H9 (cell line): ENCODE measurements at regions not wholly inside any gene's neighbourhood (a gene's known extent, or its start where the extent isn't known, plus 50 kb on each side); places are given as distances from the start of the nearest gene placed in this dataset.
"Not testable (repeated sequence)": the region's sequence is repeated elsewhere in the genome, so short reads cannot be mapped to it uniquely, and the experiment has no call there.

Experiments used
- DNase-seq: peaks from one replicate; pipeline ENCODE4 v3.0.0-alpha.2; 2017
- H2AFZ ChIP-seq: one replicate; pipeline ENCODE4 v1.6.1; 2013; ENCODE audit warnings: mild to moderate bottlenecking, low read length, control low read depth, moderate library complexity
- H2AK5ac ChIP-seq: 2 replicates; pipeline ENCODE4 v1.6.1; 2013; ENCODE audit warnings: low read length, control low read depth, mixed read lengths; ENCODE audit not compliant: insufficient read length
- H2BK120ac ChIP-seq: one replicate; pipeline ENCODE4 v1.6.1; 2013; ENCODE audit warnings: low read depth, mild to moderate bottlenecking, low read length, control low read depth, inconsistent platforms; ENCODE audit not compliant: poor library complexity, severe bottlenecking
- H2BK12ac ChIP-seq: 2 replicates; pipeline ENCODE4 v1.6.1; 2013; ENCODE audit warnings: low read length, control low read depth, mixed read lengths, low read depth; ENCODE audit not compliant: insufficient read length
- H2BK15ac ChIP-seq: 2 replicates; pipeline ENCODE4 v1.6.1; 2013; ENCODE audit warnings: low read depth, low read length, control low read depth
- H2BK20ac ChIP-seq: one replicate; pipeline ENCODE4 v1.6.1; 2013; ENCODE audit warnings: low read depth, mild to moderate bottlenecking, low read length, control low read depth, inconsistent platforms; ENCODE audit not compliant: poor library complexity, severe bottlenecking
- H2BK5ac ChIP-seq: 2 replicates; pipeline ENCODE4 v1.6.1; 2013; ENCODE audit warnings: low read length, control low read depth, mixed read lengths; ENCODE audit not compliant: insufficient read length
- H3K14ac ChIP-seq: 2 replicates; pipeline ENCODE4 v1.6.1; 2013; ENCODE audit warnings: low read length, control low read depth; ENCODE audit not compliant: insufficient read depth
- H3K18ac ChIP-seq: 2 replicates; pipeline ENCODE4 v1.6.1; 2013; ENCODE audit warnings: low read depth, mild to moderate bottlenecking, mixed read lengths, low read length, control low read depth; ENCODE audit not compliant: insufficient read length
- H3K23ac ChIP-seq: 2 replicates; pipeline ENCODE4 v1.6.1; 2013; ENCODE audit warnings: low read length, control low read depth, mixed read lengths, low read depth; ENCODE audit not compliant: insufficient read length
- H3K23me2 ChIP-seq: 2 replicates; pipeline ENCODE4 v1.6.1; 2013; ENCODE audit warnings: low read depth, mild to moderate bottlenecking, mixed read lengths, low read length, control low read depth; ENCODE audit not compliant: insufficient read length, poor library complexity, severe bottlenecking
- H3K27ac ChIP-seq: 2 replicates; pipeline ENCODE4 v1.5.1; 2013; ENCODE audit warnings: low read length, control low read depth, mixed read lengths, low read depth; ENCODE audit not compliant: insufficient read length
- H3K27me3 ChIP-seq: 2 replicates; pipeline ENCODE4 v1.6.1; 2013; ENCODE audit warnings: low read length, control low read depth, inconsistent platforms; ENCODE audit not compliant: insufficient read depth
- H3K4ac ChIP-seq: 2 replicates; pipeline ENCODE4 v1.6.1; 2013; ENCODE audit warnings: low read depth, mild to moderate bottlenecking, control low read depth, inconsistent platforms, low read length, moderate library complexity
- H3K4me1 ChIP-seq: 2 replicates; pipeline ENCODE4 v1.6.1; 2013; ENCODE audit warnings: low read length, control low read depth, inconsistent platforms; ENCODE audit not compliant: insufficient read depth
- H3K4me2 ChIP-seq: 2 replicates; pipeline ENCODE4 v1.6.1; 2013; ENCODE audit warnings: low read length, control low read depth, mixed read lengths; ENCODE audit not compliant: insufficient read length, insufficient read depth
- H3K56ac ChIP-seq: 2 replicates; pipeline ENCODE4 v1.6.1; 2013; ENCODE audit warnings: low read depth, mild to moderate bottlenecking, mixed read lengths, low read length, control low read depth; ENCODE audit not compliant: insufficient read length
- H3K79me1 ChIP-seq: 2 replicates; pipeline ENCODE4 v1.6.1; 2013; ENCODE audit warnings: low read depth, mild to moderate bottlenecking, moderate library complexity, low read length, control low read depth, inconsistent platforms; ENCODE audit not compliant: insufficient read depth, poor library complexity, severe bottlenecking
- H3K79me2 ChIP-seq: 2 replicates; pipeline ENCODE4 v1.6.1; 2013; ENCODE audit warnings: low read length, control low read depth, inconsistent platforms; ENCODE audit not compliant: insufficient read depth
- H3K9ac ChIP-seq: 2 replicates; pipeline ENCODE4 v1.6.1; 2013; ENCODE audit warnings: low read length, control low read depth, mixed read lengths; ENCODE audit not compliant: insufficient read length; ENCODE audit errors: extremely low read depth
- H3K9me3 ChIP-seq: one replicate; pipeline ENCODE4 v1.6.1; 2013; ENCODE audit warnings: low read depth, low read length, inconsistent platforms; ENCODE audit not compliant: control insufficient read depth
- H3T11ph ChIP-seq: one replicate; pipeline ENCODE4 v1.6.1; 2013; ENCODE audit warnings: mild to moderate bottlenecking, low read length, control low read depth, inconsistent platforms
- H4K20me1 ChIP-seq: one replicate; pipeline ENCODE4 v1.6.1; 2013; ENCODE audit not compliant: control insufficient read depth, insufficient read length, insufficient read depth
- H4K5ac ChIP-seq: 2 replicates; pipeline ENCODE4 v1.6.1; 2013; ENCODE audit warnings: low read depth, mild to moderate bottlenecking, mixed read lengths, low read length, control low read depth; ENCODE audit not compliant: insufficient read length
- H4K8ac ChIP-seq: replicated peaks from 2 replicates; pipeline ENCODE4 v1.6.1; 2013; ENCODE audit warnings: low read length, control low read depth, mixed read lengths, low read depth; ENCODE audit not compliant: insufficient read length
- H4K91ac ChIP-seq: 2 replicates; pipeline ENCODE4 v1.6.1; 2013; ENCODE audit warnings: low read depth, mild to moderate bottlenecking, moderate library complexity, mixed read lengths, low read length, control low read depth; ENCODE audit not compliant: insufficient read length
- H3K27ac Mint-ChIP-seq, 3 experiments: 2 replicates in 2 of 3; 3 replicates in 1 of 3; pipeline ENCODE4 v1.8.0; 2020 to 2021; ENCODE audit warnings: mixed read lengths in 3 of 3, mild to moderate bottlenecking in 1 of 3, moderate library complexity in 1 of 3
- H3K27me3 Mint-ChIP-seq: 2 replicates; pipeline ENCODE4 v1.8.0; 2021; ENCODE audit warnings: low read depth, mild to moderate bottlenecking, moderate library complexity, mixed read lengths
- H3K36me3 Mint-ChIP-seq, 3 experiments: 2 replicates in 2 of 3; 3 replicates in 1 of 3; pipeline ENCODE4 v1.8.0; 2020 to 2021; ENCODE audit warnings: low read depth in 3 of 3, mixed read lengths in 3 of 3; ENCODE audit not compliant: insufficient read depth in 1 of 3
- H3K4me1 Mint-ChIP-seq, 2 experiments: 2 replicates each; pipeline ENCODE4 v1.8.0; 2020; ENCODE audit warnings: mixed read lengths in 2 of 2
- H3K4me3 Mint-ChIP-seq, 2 experiments: 2 replicates in 1 of 2; 3 replicates in 1 of 2; pipeline ENCODE4 v1.8.0; 2020 to 2021; ENCODE audit warnings: mild to moderate bottlenecking in 2 of 2, mixed read lengths in 2 of 2, moderate library complexity in 1 of 2
- H3K9me3 Mint-ChIP-seq, 2 experiments: 2 replicates in 1 of 2; 3 replicates in 1 of 2; pipeline ENCODE4 v1.8.0; 2020; ENCODE audit warnings: mild to moderate bottlenecking in 2 of 2, mixed read lengths in 2 of 2, moderate library complexity in 1 of 2
- WGBS: extraction: QIAGEN DNeasy Blood & Tissue Kit; methylation state at CpG from one replicate; pipeline ENCODE4 v1.1.7; 2013; ENCODE audit warnings: missing lambda C conversion rate, low lambda C conversion rate, mixed read lengths; ENCODE audit not compliant: insufficient read length; ENCODE audit errors: extremely low coverage; 5-methylcytosine and 5-hydroxymethylcytosine counted together

DNA sequence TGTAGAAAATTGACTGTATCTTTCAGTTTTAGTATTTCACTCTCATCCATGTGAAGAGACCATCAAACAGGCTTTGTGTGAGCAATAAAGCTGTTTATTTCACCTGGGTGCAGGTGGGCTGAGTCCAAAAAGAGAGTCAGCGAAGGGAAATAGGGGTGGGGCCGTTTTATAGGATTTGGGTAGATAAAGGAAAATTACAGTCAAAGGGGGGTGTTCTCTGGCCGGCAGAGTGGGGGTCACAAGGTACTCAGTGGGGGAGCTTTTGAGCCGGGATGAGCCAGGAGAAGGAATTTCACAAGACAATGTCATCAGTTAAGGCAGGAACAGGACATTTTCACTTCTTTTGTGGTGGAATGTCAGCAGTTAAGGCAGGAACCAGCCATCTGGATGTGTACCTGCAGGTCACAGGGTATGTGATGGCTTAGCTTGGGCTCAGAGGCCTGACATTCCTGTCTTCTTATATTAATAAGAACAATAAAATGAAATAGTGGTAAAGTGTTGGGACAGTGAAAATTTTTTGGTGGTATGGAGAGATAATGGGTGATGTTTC, 482.1 kb upstream of the ADGRL4 start:
- not testable (repeated sequence) for H2BK5ac ChIP-seq, H3K9ac ChIP-seq, H3K27ac ChIP-seq, H3K23ac ChIP-seq, H2AK5ac ChIP-seq, H3K27me3 Mint-ChIP-seq, H3K18ac ChIP-seq, H3K4me1 ChIP-seq, H2BK12ac ChIP-seq, H3K4ac ChIP-seq, H3T11ph ChIP-seq, H3K14ac ChIP-seq, H4K91ac ChIP-seq, H2BK20ac ChIP-seq, H3K23me2 ChIP-seq, H2AFZ ChIP-seq, H3K4me2 ChIP-seq, H4K8ac ChIP-seq, H2BK15ac ChIP-seq, H3K27me3 ChIP-seq, H3K79me1 ChIP-seq, H3K56ac ChIP-seq, H2BK120ac ChIP-seq, DNase-seq, H4K5ac ChIP-seq, H4K20me1 ChIP-seq, H3K9me3 ChIP-seq, H3K79me2 ChIP-seq
- WGBS, result no CpG with 5 or more reads among the region's 4 CpGs
- Mint-ChIP-seq H3K36me3 (peaks cover 23 to 76% (median 26%) of the 10 kb centered on the region in 3 experiments), H3K4me3 (peak overlapping the region in 1 of 2 experiments; percentile 93; a peak in 2 of 5 replicates), H3K4me1 (peaks cover 42 to 61% of the 10 kb centered on the region in 2 experiments), H3K27ac (peak overlapping the region; percentile 86 to 97 (median 96)), H3K9me3 (peaks cover 14 to 20% of the 10 kb centered on the region in 2 experiments)
